ENCODE measurements at regions not wholly inside any gene's neighbourhood (a gene's known extent, or its start where the extent isn't known, plus 50 kb on each side); places are given as distances from the start of the nearest gene placed in this dataset.

GRCh38 chr13:90091611-90092010 lies 1255.9 kb upstream of the MIR17HG start:
- TF ChIP-seq CTCF (IDR thresholded peaks at IDR 0.05) (no peak), POLR2A (IDR thresholded peaks at IDR 0.05) (no peak)

All from gastroesophageal sphincter (tissue), 3 donors.